ENCODE measurements at regions not wholly inside any gene's neighbourhood (a gene's known extent, or its start where the extent isn't known, plus 50 kb on each side); places are given as distances from the start of the nearest gene placed in this dataset.

GRCh38 chr1:228894442-228894989 is 159.2 kb downstream of the RHOU start:
- no peak overlapping the region for H3K27ac ChIP-seq
- H3K4me1 ChIP-seq = no peaks in the 10 kb centered on the region
- no peaks in the 10 kb centered on the region for H3K36me3 ChIP-seq
- no peaks in the 10 kb centered on the region for H3K27me3 ChIP-seq
- no peak for TF ChIP-seq CTCF (IDR thresholded peaks at IDR 0.05)
- DNase-seq (ENCODE audit: low spot score) = no peak
- H3K9me3 ChIP-seq = peaks cover 0 to 6% of the 10 kb centered on the region in 2 donors
- no peak overlapping the region for H3K4me3 ChIP-seq

- Histone ChIP-seq H3K27me3 (no peaks in the 10 kb centered on the region), H3K36me3 (no peaks in the 10 kb centered on the region), H3K4me1 (peaks cover 0 to 7% of the 10 kb centered on the region in 2 donors), H3K27ac (no peak overlapping the region), H3K4me3 (no peak overlapping the region), H3K9me3 (no peaks in the 10 kb centered on the region)
- no peak for TF ChIP-seq CTCF (IDR thresholded peaks at IDR 0.05)
- DNase-seq (ENCODE audit: low spot score) = no peak
Observed at GRCh38 chr1:228897901-228898300, 162.6 kb downstream of the RHOU start.

- no peak for DNase-seq (ENCODE audit: low spot score)
- TF ChIP-seq CTCF (IDR thresholded peaks at IDR 0.05) = no peak
- Histone ChIP-seq H3K27me3 (no peaks in the 10 kb centered on the region), H3K9me3 (no peaks in the 10 kb centered on the region), H3K4me1 (peaks cover 0 to 14% of the 10 kb centered on the region in 2 donors), H3K27ac (no peak overlapping the region), H3K4me3 (no peak overlapping the region), H3K36me3 (no peaks in the 10 kb centered on the region)
Observed at GRCh38 chr1:228898582-228898992, 163.3 kb downstream of the RHOU start.

GRCh38 chr1:228899421-228899956 is 164.2 kb downstream of the RHOU start:
- Histone ChIP-seq H3K9me3 (no peaks in the 10 kb centered on the region), H3K27ac (no peak overlapping the region), H3K27me3 (no peaks in the 10 kb centered on the region), H3K36me3 (no peaks in the 10 kb centered on the region), H3K4me3 (no peak overlapping the region), H3K4me1 (peaks cover 0 to 16% of the 10 kb centered on the region in 2 donors)
- TF ChIP-seq CTCF (IDR thresholded peaks at IDR 0.05) = no peak
- no peak for DNase-seq (ENCODE audit: low spot score)

- DNase-seq (ENCODE audit: low spot score) = no peak
- peaks cover 0 to 16% of the 10 kb centered on the region in 2 donors for H3K4me1 ChIP-seq
- no peaks in the 10 kb centered on the region for H3K9me3 ChIP-seq
- no peaks in the 10 kb centered on the region for H3K27me3 ChIP-seq
- H3K4me3 ChIP-seq = no peak overlapping the region
- TF ChIP-seq CTCF (IDR thresholded peaks at IDR 0.05) = no peak
- no peaks in the 10 kb centered on the region for H3K36me3 ChIP-seq
- no peak overlapping the region for H3K27ac ChIP-seq
Observed at GRCh38 chr1:228900099-228900885, 165.0 kb downstream of the RHOU start.
